Stimulated activated naive CD8-positive, alpha-beta T cell treated with anti-CD3 and anti-CD28 coated beads, Interleukin-15, amount 100 ng/mL, for 72 hours (primary cell): ENCODE measurements at regions not wholly inside any gene's neighbourhood (a gene's known extent, or its start where the extent isn't known, plus 50 kb on each side); places are given as distances from the start of the nearest gene placed in this dataset.

Source experiments
- ATAC-seq: fragments of 150-1000 bp; cut with Tn5 transposase; 2 replicates; pipeline ENCODE4 v1.10.0; 2021; ENCODE audit warnings: mild to moderate bottlenecking, moderate library complexity
- DNase-seq, 2 donors: peaks; one replicate each; pipeline ENCODE4 v3.0.0; 2021 to 2022
- H3K27ac Mint-ChIP-seq, 2 donors: one replicate each; pipeline ENCODE4 v1.8.0; 2022; ENCODE audit warnings: mild to moderate bottlenecking in 2 of 2, mixed read lengths in 2 of 2, moderate library complexity in 2 of 2
- H3K27me3 Mint-ChIP-seq: one replicate; pipeline ENCODE4 v1.8.0; 2022; ENCODE audit warnings: mixed read lengths
- H3K4me1 Mint-ChIP-seq: one replicate; pipeline ENCODE4 v1.8.0; 2022; ENCODE audit warnings: mild to moderate bottlenecking, mixed read lengths
- H3K4me3 Mint-ChIP-seq, 2 donors: one replicate each; pipeline ENCODE4 v1.8.0; 2022; ENCODE audit warnings: mild to moderate bottlenecking in 2 of 2, mixed read lengths in 2 of 2, moderate library complexity in 1 of 2
- H3K9me3 Mint-ChIP-seq, 2 donors: one replicate each; pipeline ENCODE4 v1.8.0; 2022; ENCODE audit warnings: mixed read lengths in 2 of 2

- no peak overlapping the region for H3K4me3 Mint-ChIP-seq
- ATAC-seq, result no peak
- no peak overlapping the region for H3K27ac Mint-ChIP-seq
- H3K4me1 Mint-ChIP-seq, result no peaks in the 10 kb centered on the region
- H3K27me3 Mint-ChIP-seq, result peaks cover 5% of the 10 kb centered on the region
- H3K9me3 Mint-ChIP-seq, result peaks cover 0 to 4% of the 10 kb centered on the region in 2 donors
- DNase-seq, result no peak
Observed at GRCh38 chr9:109868207-109868606, 88.2 kb downstream of the PALM2AKAP2 start.

- Mint-ChIP-seq H3K4me3 (no peak overlapping the region), H3K27ac (no peak overlapping the region), H3K9me3 (peaks cover 0 to 4% of the 10 kb centered on the region in 2 donors), H3K27me3 (peaks cover 5% of the 10 kb centered on the region), H3K4me1 (no peaks in the 10 kb centered on the region)
- DNase-seq (no peak), ATAC-seq (no peak)
Observed at GRCh38 chr9:109868722-109869121, 88.7 kb downstream of the PALM2AKAP2 start.

GRCh38 chr9:109870365-109870764 is 90.4 kb downstream of the PALM2AKAP2 start:
- peaks cover 5% of the 10 kb centered on the region for H3K27me3 Mint-ChIP-seq
- no peak for DNase-seq
- no peak for ATAC-seq
- no peak overlapping the region for H3K4me3 Mint-ChIP-seq
- H3K9me3 Mint-ChIP-seq, result no peaks in the 10 kb centered on the region
- H3K27ac Mint-ChIP-seq, result no peak overlapping the region
- no peaks in the 10 kb centered on the region for H3K4me1 Mint-ChIP-seq

- Mint-ChIP-seq H3K9me3 (no peaks in the 10 kb centered on the region), H3K4me1 (no peaks in the 10 kb centered on the region), H3K4me3 (no peak overlapping the region), H3K27me3 (peaks cover 5% of the 10 kb centered on the region), H3K27ac (no peak overlapping the region)
- no peak for DNase-seq
- ATAC-seq, result no peak
Observed at GRCh38 chr9:109872901-109873300, 92.9 kb downstream of the PALM2AKAP2 start.

- Mint-ChIP-seq H3K27me3 (peaks cover 5% of the 10 kb centered on the region), H3K4me1 (no peaks in the 10 kb centered on the region), H3K4me3 (no peak overlapping the region), H3K27ac (no peak overlapping the region), H3K9me3 (no peaks in the 10 kb centered on the region)
- DNase-seq, result no peak
- no peak for ATAC-seq
Observed at GRCh38 chr9:109875495-109876129, 95.6 kb downstream of the PALM2AKAP2 start.

- DNase-seq (peak; percentile 2 to 19), ATAC-seq (peak; percentile 53)
- no peaks in the 10 kb centered on the region for H3K27me3 Mint-ChIP-seq
- H3K9me3 Mint-ChIP-seq, result no peaks in the 10 kb centered on the region
- no peak overlapping the region for H3K27ac Mint-ChIP-seq
- H3K4me3 Mint-ChIP-seq, result no peak overlapping the region
- H3K4me1 Mint-ChIP-seq, result no peaks in the 10 kb centered on the region
Observed at GRCh38 chr9:109880276-109881169, 100.5 kb downstream of the PALM2AKAP2 start.

GRCh38 chr9:109883623-109884022 is 103.6 kb downstream of the PALM2AKAP2 start:
- Mint-ChIP-seq H3K9me3 (no peaks in the 10 kb centered on the region), H3K4me1 (peaks cover 15% of the 10 kb centered on the region), H3K27ac (no peak overlapping the region), H3K27me3 (no peaks in the 10 kb centered on the region), H3K4me3 (no peak overlapping the region)
- ATAC-seq, result no peak
- no peak for DNase-seq

GRCh38 chr9:109886041-109886440 is 106.0 kb downstream of the PALM2AKAP2 start:
- Mint-ChIP-seq H3K27ac (peak overlapping the region; percentile 31 to 88), H3K4me1 (peaks cover 15% of the 10 kb centered on the region), H3K9me3 (no peaks in the 10 kb centered on the region), H3K4me3 (peak overlapping the region in 1 of 2 donors; percentile 44), H3K27me3 (no peaks in the 10 kb centered on the region)
- DNase-seq (no peak), ATAC-seq (no peak)

- Mint-ChIP-seq H3K27ac (peak overlapping the region in 1 of 2 donors; percentile 90), H3K4me3 (peak overlapping the region in 1 of 2 donors; percentile 44), H3K9me3 (no peaks in the 10 kb centered on the region), H3K27me3 (no peaks in the 10 kb centered on the region), H3K4me1 (peaks cover 15% of the 10 kb centered on the region)
- ATAC-seq, result peak; percentile 91
- DNase-seq, result no peak
Observed at GRCh38 chr9:109886617-109887016, 106.6 kb downstream of the PALM2AKAP2 start.

GRCh38 chr9:109887079-109887478 is 107.1 kb downstream of the PALM2AKAP2 start:
- Mint-ChIP-seq H3K27ac (peak overlapping the region in 1 of 2 donors; percentile 90), H3K4me3 (peak overlapping the region in 1 of 2 donors; percentile 44), H3K27me3 (no peaks in the 10 kb centered on the region), H3K9me3 (no peaks in the 10 kb centered on the region), H3K4me1 (peaks cover 15% of the 10 kb centered on the region)
- ATAC-seq (peak; percentile 46), DNase-seq (no peak)

- H3K27me3 Mint-ChIP-seq, result no peaks in the 10 kb centered on the region
- H3K9me3 Mint-ChIP-seq, result no peaks in the 10 kb centered on the region
- H3K4me1 Mint-ChIP-seq, result peaks cover 15% of the 10 kb centered on the region
- H3K4me3 Mint-ChIP-seq, result no peak overlapping the region
- DNase-seq (no peak), ATAC-seq (no peak)
- H3K27ac Mint-ChIP-seq, result no peak overlapping the region
Observed at GRCh38 chr9:109888695-109889094, 108.7 kb downstream of the PALM2AKAP2 start.

- H3K4me3 Mint-ChIP-seq, result no peak overlapping the region
- no peaks in the 10 kb centered on the region for H3K9me3 Mint-ChIP-seq
Observed at GRCh38 chr9:109889456-109889855, 109.5 kb downstream of the PALM2AKAP2 start.

GRCh38 chr9:109893241-109893640 is 113.2 kb downstream of the PALM2AKAP2 start:
- Mint-ChIP-seq H3K4me3 (no peak overlapping the region), H3K9me3 (no peaks in the 10 kb centered on the region), H3K27ac (no peak overlapping the region), H3K27me3 (peaks cover under 1% of the 10 kb centered on the region), H3K4me1 (peaks cover 14% of the 10 kb centered on the region)
- ATAC-seq, result no peak
- no peak for DNase-seq

More at GRCh38 chr9:109889456-109889855, 109.5 kb downstream of the PALM2AKAP2 start:
- Mint-ChIP-seq H3K27ac (no peak overlapping the region), H3K4me1 (peaks cover 15% of the 10 kb centered on the region), H3K27me3 (no peaks in the 10 kb centered on the region)
- DNase-seq, result no peak
- ATAC-seq, result no peak

GRCh38 chr9:109894473-109894872 is 114.5 kb downstream of the PALM2AKAP2 start:
- Mint-ChIP-seq H3K4me1 (peaks cover 14% of the 10 kb centered on the region), H3K4me3 (no peak overlapping the region), H3K9me3 (no peaks in the 10 kb centered on the region), H3K27me3 (peaks cover 13% of the 10 kb centered on the region), H3K27ac (peak overlapping the region in 1 of 2 donors; percentile 21)
- DNase-seq (peak in 1 of 2 donors; percentile 39), ATAC-seq (peak; percentile 70)

- ATAC-seq, result peak; percentile 75
- Mint-ChIP-seq H3K27me3 (peaks cover 19% of the 10 kb centered on the region), H3K4me3 (peak overlapping the region in 1 of 2 donors; percentile 70), H3K27ac (peak overlapping the region in 1 of 2 donors; percentile 93), H3K9me3 (no peaks in the 10 kb centered on the region), H3K4me1 (peaks cover 14% of the 10 kb centered on the region)
- peak in 1 of 2 donors; percentile 59 for DNase-seq
Observed at GRCh38 chr9:109894921-109895758, 115.1 kb downstream of the PALM2AKAP2 start.
